Esophagus squamous epithelium (tissue), 5 donors: ENCODE measurements at regions not wholly inside any gene's neighbourhood (a gene's known extent, or its start where the extent isn't known, plus 50 kb on each side); places are given as distances from the start of the nearest gene placed in this dataset.

ENCODE experiments used
- DNase-seq: peaks from one replicate; lab custom pipeline; 2025; lab: John Stamatoyannopoulos, UW
- H3K27ac ChIP-seq, 4 donors: fragments of 200-600 bp; sonication (generic); one replicate each; pipeline ENCODE4 v1.5.1; 2016 to 2019; ENCODE audit warnings: mild to moderate bottlenecking in 1 of 4
- H3K27me3 ChIP-seq, 4 donors: fragments of 200-600 bp; sonication (generic); 1 replicate in 3 of 4; 2 replicates in 1 of 4; pipeline versions ENCODE4 v1.5.1 to v1.6.0; 2017 to 2021; ENCODE audit warnings: antibody characterized with exemption in 1 of 4
- H3K36me3 ChIP-seq, 3 donors: fragments of 200-600 bp; sonication (generic); one replicate each; pipeline ENCODE4 v1.5.1; 2016 to 2019
- H3K4me1 ChIP-seq, 3 donors: fragments of 200-600 bp; sonication (generic); one replicate each; pipeline ENCODE4 v1.5.1; 2017 to 2019
- H3K4me3 ChIP-seq, 4 donors: fragments of 200-600 bp; sonication (generic); 1 replicate in 3 of 4; 2 replicates in 1 of 4; pipeline ENCODE4 v1.5.1; 2016 to 2019; ENCODE audit warnings: mild to moderate bottlenecking in 2 of 4, moderate library complexity in 1 of 4
- H3K9me3 ChIP-seq, 3 donors: fragments of 200-600 bp; sonication (generic); one replicate each; pipeline ENCODE4 v1.5.1; 2016 to 2019
- CTCF ChIP-seq, 6 experiments: fragments of 450-650 bp in 4 of 6; fragments of 200-600 bp in 2 of 6; sonication (generic) in 2 of 6; IDR thresholded peaks; one replicate each; pipeline ENCODE4 v1.5.1; 2016 to 2019; ENCODE audit warnings: antibody characterized with exemption in 6 of 6, mild to moderate bottlenecking in 4 of 6, moderate library complexity in 4 of 6
- POLR2A ChIP-seq, 4 donors: fragments of 450-650 bp; IDR thresholded peaks; one replicate each; pipeline ENCODE4 v1.6.1; 2017; ENCODE audit warnings: antibody characterized with exemption in 4 of 4, mild to moderate bottlenecking in 4 of 4, moderate library complexity in 3 of 4
- WGBS, 2 donors: methylation state at CpG; one replicate each; pipeline ENCODE4 v1.1.5; 2018; 5-methylcytosine and 5-hydroxymethylcytosine counted together
- intact Hi-C: fragments of 100-400 bp; cut with DNase I; formaldehyde crosslinking; loops from one replicate; pipeline ENCODE4 v1.15.0; 2022
- donor health status: DM: yes; HTN: yes; CAD: no.

- DNase-seq = no peak
- TF ChIP-seq POLR2A (IDR thresholded peaks at IDR 0.05) (no peak), CTCF (IDR thresholded peaks at IDR 0.05) (no peak)
- Histone ChIP-seq H3K4me3 (no peak overlapping the region), H3K27me3 (no peaks in the 10 kb centered on the region), H3K36me3 (no peaks in the 10 kb centered on the region), H3K4me1 (no peaks in the 10 kb centered on the region), H3K9me3 (no peaks in the 10 kb centered on the region), H3K27ac (no peak overlapping the region)
- WGBS, 2 donors = 87 to 89% methylated on average over 9 of the region's 9 CpGs
- intact Hi-C loops = no loop called here
Observed at GRCh38 chr1:221562542-221563475, 179.1 kb downstream of the DUSP10 start.

GRCh38 chr1:221563476-221563921 lies 178.4 kb downstream of the DUSP10 start:
- intact Hi-C loops = no loop called here
- Histone ChIP-seq H3K36me3 (no peaks in the 10 kb centered on the region), H3K4me3 (no peak overlapping the region), H3K4me1 (no peaks in the 10 kb centered on the region), H3K9me3 (no peaks in the 10 kb centered on the region), H3K27ac (no peak overlapping the region), H3K27me3 (no peaks in the 10 kb centered on the region)
- 98 to 99% methylated on average over 13 to 17 of the region's 24 CpGs for WGBS, 2 donors
- DNase-seq = no peak
- no peak for TF ChIP-seq POLR2A (IDR thresholded peaks at IDR 0.05)

- H3K27me3 ChIP-seq = no peaks in the 10 kb centered on the region
- H3K4me1 ChIP-seq = no peaks in the 10 kb centered on the region
- WGBS, 2 donors = 63 to 82% methylated on average over 2 of the region's 2 CpGs
- DNase-seq = no peak
- TF ChIP-seq CTCF (IDR thresholded peaks at IDR 0.05) = no peak
- no peak for TF ChIP-seq POLR2A (IDR thresholded peaks at IDR 0.05)
- H3K9me3 ChIP-seq = no peaks in the 10 kb centered on the region
- intact Hi-C loops = no loop called here
- no peak overlapping the region for H3K4me3 ChIP-seq
- H3K27ac ChIP-seq = no peak overlapping the region
- H3K36me3 ChIP-seq = no peaks in the 10 kb centered on the region
Observed at GRCh38 chr1:221564891-221565290, 177.0 kb downstream of the DUSP10 start.

GRCh38 chr1:221565711-221566110 lies 176.2 kb downstream of the DUSP10 start:
- WGBS, 2 donors = 71 to 79% methylated on average over 5 of the region's 5 CpGs
- Histone ChIP-seq H3K9me3 (no peaks in the 10 kb centered on the region), H3K27me3 (no peaks in the 10 kb centered on the region), H3K4me1 (no peaks in the 10 kb centered on the region), H3K36me3 (no peaks in the 10 kb centered on the region), H3K27ac (no peak overlapping the region), H3K4me3 (no peak overlapping the region)
- TF ChIP-seq CTCF (IDR thresholded peaks at IDR 0.05) (no peak), POLR2A (IDR thresholded peaks at IDR 0.05) (no peak)
- intact Hi-C loops = no loop called here
- DNase-seq = no peak

- intact Hi-C loops = no loop called here
- H3K9me3 ChIP-seq = no peaks in the 10 kb centered on the region
- no peak overlapping the region for H3K27ac ChIP-seq
- TF ChIP-seq POLR2A (IDR thresholded peaks at IDR 0.05) (no peak), CTCF (IDR thresholded peaks at IDR 0.05) (no peak)
- DNase-seq = no peak
- no peaks in the 10 kb centered on the region for H3K4me1 ChIP-seq
- 62 to 68% methylated on average over 3 of the region's 3 CpGs for WGBS, 2 donors
- H3K4me3 ChIP-seq = no peak overlapping the region
- no peaks in the 10 kb centered on the region for H3K27me3 ChIP-seq
- H3K36me3 ChIP-seq = no peaks in the 10 kb centered on the region
Observed at GRCh38 chr1:221567859-221568507, 173.9 kb downstream of the DUSP10 start.
